ENCODE measurements at regions not wholly inside any gene's neighbourhood (a gene's known extent, or its start where the extent isn't known, plus 50 kb on each side); places are given as distances from the start of the nearest gene placed in this dataset.

DNA sequence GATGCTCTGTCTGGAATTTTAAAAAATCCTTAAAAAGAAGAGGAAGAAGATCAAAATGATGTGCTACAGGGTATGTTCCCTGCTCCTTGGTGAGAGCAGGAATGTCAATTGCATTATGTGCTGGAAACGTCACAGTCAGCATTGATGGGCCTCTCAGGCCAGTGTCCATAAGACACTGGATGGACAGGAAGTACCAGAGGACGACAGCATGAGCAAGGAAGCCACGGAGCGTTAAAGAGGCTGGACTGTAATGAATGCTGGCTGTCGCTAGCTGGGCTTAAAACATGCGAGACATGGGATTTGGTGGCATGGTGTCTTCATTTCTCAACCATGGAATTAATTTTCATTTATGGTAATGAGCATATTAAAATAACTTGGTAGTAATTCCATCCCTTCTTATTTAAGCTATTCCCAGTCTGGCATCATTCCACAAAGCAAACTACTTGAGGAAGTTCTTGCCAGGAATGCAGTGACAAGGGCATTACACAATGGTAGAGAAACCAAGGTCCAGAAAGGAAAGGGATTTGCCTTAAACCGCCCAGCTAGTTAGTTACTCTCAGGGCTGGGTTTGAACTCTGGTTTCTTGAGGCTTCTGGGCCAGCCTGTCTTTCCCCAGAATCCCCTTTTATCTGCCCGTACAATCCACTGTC lies 166.6 kb upstream of the SOX4 start:
- TF ChIP-seq EZH2phosphoT487 (IDR thresholded peaks at IDR 0.05; ENCODE audit: insufficient read depth, low read depth) (no peak), EZH2 (IDR thresholded peaks at IDR 0.05; ENCODE audit: insufficient read depth, poor library complexity, severe bottlenecking) (no peak)

Measured in GM23248 (cell line).